ENCODE measurements at regions not wholly inside any gene's neighbourhood (a gene's known extent, or its start where the extent isn't known, plus 50 kb on each side); places are given as distances from the start of the nearest gene placed in this dataset.

DNA sequence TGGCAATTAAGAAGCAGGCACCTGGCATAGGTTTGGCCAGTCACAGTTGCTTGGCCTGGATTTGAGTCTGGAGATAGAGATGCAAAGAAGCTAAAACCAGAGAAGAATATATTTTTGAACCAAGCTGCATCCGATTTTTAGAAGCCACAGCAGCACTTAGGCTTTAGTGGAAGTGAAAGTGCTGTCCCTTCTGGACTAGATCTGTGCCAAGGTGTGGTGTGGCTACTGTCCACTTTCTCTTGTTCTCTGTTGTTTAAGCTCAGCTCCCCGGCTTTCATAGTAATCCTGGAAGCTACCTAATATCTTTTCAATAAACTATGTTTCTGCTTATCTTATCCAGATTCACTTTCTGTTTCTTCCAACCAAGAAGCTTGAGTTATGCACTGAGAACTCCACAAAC is 183.4 kb upstream of the THRB start:
- no peak for ATAC-seq
- Histone ChIP-seq H3K4me1 (ENCODE audit: control insufficient read depth, insufficient read depth, low read length) (no peaks in the 10 kb centered on the region), H3K27me3 (ENCODE audit: control insufficient read depth, insufficient read depth, low read length) (no peaks in the 10 kb centered on the region), H3K4me3 (ENCODE audit: low read depth in 2 of 2, low read length in 2 of 2) (no peak overlapping the region), H3K9me3 (ENCODE audit: control insufficient read depth, insufficient read depth, low read depth, low read length) (no peaks in the 10 kb centered on the region), H3K27ac (ENCODE audit: low read length) (no peak overlapping the region), H3K36me3 (ENCODE audit: control insufficient read depth, insufficient read depth, low read length) (no peaks in the 10 kb centered on the region)
- in situ Hi-C loops (cut with HindIII; ENCODE audit: low pct_unique_long_range_greater_than_20kb, low sequenced_read_pairs) (no loop called here), intact Hi-C loops (cut with micrococcal nuclease; ENCODE audit: unreplicated experiment) (no loop called here)
- no TSS peak for BruUV-seq (replicated peaks)
- ChIA-PET CTCF (no interaction called here), POLR2A (no interaction called here)
- no peak for TF ChIP-seq TCF7L2 (IDR thresholded peaks at IDR 0.05; ENCODE audit: low read depth, low read length)
- TF ChIP-seq, protein P1, sequence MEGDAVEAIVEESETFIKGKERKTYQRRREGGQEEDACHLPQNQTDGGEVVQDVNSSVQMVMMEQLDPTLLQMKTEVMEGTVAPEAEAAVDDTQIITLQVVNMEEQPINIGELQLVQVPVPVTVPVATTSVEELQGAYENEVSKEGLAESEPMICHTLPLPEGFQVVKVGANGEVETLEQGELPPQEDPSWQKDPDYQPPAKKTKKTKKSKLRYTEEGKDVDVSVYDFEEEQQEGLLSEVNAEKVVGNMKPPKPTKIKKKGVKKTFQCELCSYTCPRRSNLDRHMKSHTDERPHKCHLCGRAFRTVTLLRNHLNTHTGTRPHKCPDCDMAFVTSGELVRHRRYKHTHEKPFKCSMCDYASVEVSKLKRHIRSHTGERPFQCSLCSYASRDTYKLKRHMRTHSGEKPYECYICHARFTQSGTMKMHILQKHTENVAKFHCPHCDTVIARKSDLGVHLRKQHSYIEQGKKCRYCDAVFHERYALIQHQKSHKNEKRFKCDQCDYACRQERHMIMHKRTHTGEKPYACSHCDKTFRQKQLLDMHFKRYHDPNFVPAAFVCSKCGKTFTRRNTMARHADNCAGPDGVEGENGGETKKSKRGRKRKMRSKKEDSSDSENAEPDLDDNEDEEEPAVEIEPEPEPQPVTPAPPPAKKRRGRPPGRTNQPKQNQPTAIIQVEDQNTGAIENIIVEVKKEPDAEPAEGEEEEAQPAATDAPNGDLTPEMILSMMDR (IDR thresholded peaks at IDR 0.05), result no peak
- no peak for TF ChIP-seq REST (IDR thresholded peaks at IDR 0.05; ENCODE audit: insufficient read depth in 1 of 2, low read depth in 2 of 2, low read length in 1 of 2)
- TF ChIP-seq SIN3A (IDR thresholded peaks at IDR 0.05; ENCODE audit: borderline replicate concordance, insufficient read depth, low read depth, low read length), result no peak
- TF ChIP-seq POLR2AphosphoS5 (IDR thresholded peaks at IDR 0.05; ENCODE audit: low read depth, low read length), result no peak
- DNase-seq (ENCODE audit: low read depth, low spot score), result no peak

DNA sequence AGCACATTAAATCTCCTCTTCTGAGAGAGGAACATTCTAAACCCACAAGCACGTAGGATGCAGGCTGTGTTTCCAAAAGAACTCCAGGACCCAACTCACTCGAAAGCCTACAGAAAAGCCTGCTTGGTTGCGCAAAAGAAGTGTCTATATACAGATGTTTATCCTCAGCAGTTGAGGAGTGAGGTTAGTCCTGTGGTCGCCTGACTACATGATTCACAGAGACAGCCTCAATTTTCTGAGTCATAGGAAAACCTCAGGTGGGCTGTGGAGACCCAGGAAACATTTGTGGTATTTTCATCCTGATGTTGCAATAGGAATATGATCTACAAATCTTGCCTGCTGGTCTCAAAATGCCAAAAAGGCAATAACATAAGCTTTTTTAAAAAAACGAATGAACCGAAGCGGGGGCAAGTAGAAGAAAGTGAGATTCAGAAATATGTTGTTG is 183.8 kb upstream of the THRB start:
- BruUV-seq (replicated peaks), result no TSS peak
- CTCF ChIA-PET, result no interaction called here
- TF ChIP-seq POLR2AphosphoS5 (IDR thresholded peaks at IDR 0.05; ENCODE audit: low read depth, low read length) (no peak), REST (IDR thresholded peaks at IDR 0.05; ENCODE audit: insufficient read depth in 1 of 2, low read depth in 2 of 2, low read length in 1 of 2) (no peak), TCF7L2 (IDR thresholded peaks at IDR 0.05; ENCODE audit: low read depth, low read length) (no peak), SIN3A (IDR thresholded peaks at IDR 0.05; ENCODE audit: borderline replicate concordance, insufficient read depth, low read depth, low read length) (no peak)
- TF ChIP-seq, protein P1 (IDR thresholded peaks at IDR 0.05), result no peak
- POLR2A ChIA-PET, result no interaction called here
- intact Hi-C loops (cut with micrococcal nuclease; ENCODE audit: unreplicated experiment), result no loop called here
- no peak overlapping the region for H3K4me3 ChIP-seq (ENCODE audit: low read depth in 2 of 2, low read length in 2 of 2)
- no peaks in the 10 kb centered on the region for H3K9me3 ChIP-seq (ENCODE audit: control insufficient read depth, insufficient read depth, low read depth, low read length)
- no peaks in the 10 kb centered on the region for H3K36me3 ChIP-seq (ENCODE audit: control insufficient read depth, insufficient read depth, low read length)
- no peaks in the 10 kb centered on the region for H3K4me1 ChIP-seq (ENCODE audit: control insufficient read depth, insufficient read depth, low read length)
- H3K27ac ChIP-seq (ENCODE audit: low read length), result no peak overlapping the region
- in situ Hi-C loops (cut with HindIII; ENCODE audit: low pct_unique_long_range_greater_than_20kb, low sequenced_read_pairs), result no loop called here
- no peak for ATAC-seq
- DNase-seq (ENCODE audit: low read depth, low spot score), result no peak
- H3K27me3 ChIP-seq (ENCODE audit: control insufficient read depth, insufficient read depth, low read length), result no peaks in the 10 kb centered on the region
